ENCODE measurements at regions not wholly inside any gene's neighbourhood (a gene's known extent, or its start where the extent isn't known, plus 50 kb on each side); places are given as distances from the start of the nearest gene placed in this dataset.

DNA sequence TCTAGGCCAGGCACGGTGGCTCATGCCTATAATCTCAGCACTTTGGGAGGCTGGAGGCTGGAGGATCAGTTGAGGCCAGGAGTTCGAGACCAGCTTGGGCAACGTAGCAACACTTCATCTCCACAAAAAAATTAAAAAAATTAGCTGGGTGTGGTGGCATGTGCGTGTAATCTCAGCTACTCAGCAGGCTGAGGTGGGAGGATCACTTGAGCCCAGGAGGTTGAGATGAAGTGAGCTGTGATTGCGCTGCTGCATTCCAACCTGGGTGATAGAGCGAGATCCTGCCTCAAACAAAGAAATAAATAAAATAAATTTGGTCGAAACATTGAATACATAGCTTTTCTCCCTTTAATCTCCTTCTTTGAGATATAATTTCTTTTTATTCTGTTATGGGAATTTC lies 80.6 kb upstream of the ITGB1 start:
- 65 to 82% methylated on average over 7 of the region's 7 CpGs for WGBS, 2 donors
- no peaks in the 10 kb centered on the region for H3K36me3 ChIP-seq (ENCODE audit: control insufficient read depth in 4 of 4, insufficient read depth in 4 of 4, low read length in 4 of 4)
- H3K4me3 ChIP-seq, result no peak overlapping the region
- no peaks in the 10 kb centered on the region for H3K27me3 ChIP-seq (ENCODE audit: control insufficient read depth in 3 of 3, insufficient read depth in 3 of 3, low read length in 2 of 3)
- DNase-seq (no peak), ATAC-seq (ENCODE audit: insufficient read depth, low FRiP score) (no peak)
- no peak overlapping the region for H3K9ac ChIP-seq (ENCODE audit: insufficient read depth in 1 of 2, low read length in 2 of 2)
- no peaks in the 10 kb centered on the region for H3K9me3 ChIP-seq (ENCODE audit: control insufficient read depth in 4 of 4, insufficient read depth in 3 of 4, low read length in 3 of 4)
- H3K27ac ChIP-seq (ENCODE audit: low read depth in 1 of 2, low read length in 1 of 2), result no peak overlapping the region
- TF ChIP-seq, protein P1, sequence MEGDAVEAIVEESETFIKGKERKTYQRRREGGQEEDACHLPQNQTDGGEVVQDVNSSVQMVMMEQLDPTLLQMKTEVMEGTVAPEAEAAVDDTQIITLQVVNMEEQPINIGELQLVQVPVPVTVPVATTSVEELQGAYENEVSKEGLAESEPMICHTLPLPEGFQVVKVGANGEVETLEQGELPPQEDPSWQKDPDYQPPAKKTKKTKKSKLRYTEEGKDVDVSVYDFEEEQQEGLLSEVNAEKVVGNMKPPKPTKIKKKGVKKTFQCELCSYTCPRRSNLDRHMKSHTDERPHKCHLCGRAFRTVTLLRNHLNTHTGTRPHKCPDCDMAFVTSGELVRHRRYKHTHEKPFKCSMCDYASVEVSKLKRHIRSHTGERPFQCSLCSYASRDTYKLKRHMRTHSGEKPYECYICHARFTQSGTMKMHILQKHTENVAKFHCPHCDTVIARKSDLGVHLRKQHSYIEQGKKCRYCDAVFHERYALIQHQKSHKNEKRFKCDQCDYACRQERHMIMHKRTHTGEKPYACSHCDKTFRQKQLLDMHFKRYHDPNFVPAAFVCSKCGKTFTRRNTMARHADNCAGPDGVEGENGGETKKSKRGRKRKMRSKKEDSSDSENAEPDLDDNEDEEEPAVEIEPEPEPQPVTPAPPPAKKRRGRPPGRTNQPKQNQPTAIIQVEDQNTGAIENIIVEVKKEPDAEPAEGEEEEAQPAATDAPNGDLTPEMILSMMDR (IDR thresholded peaks at IDR 0.05; ENCODE audit: control extremely low read depth, extremely low read depth), result no peak
- no peaks in the 10 kb centered on the region for H3K4me1 ChIP-seq (ENCODE audit: control insufficient read depth in 5 of 5, insufficient read depth in 5 of 5, low read length in 5 of 5)

DNA sequence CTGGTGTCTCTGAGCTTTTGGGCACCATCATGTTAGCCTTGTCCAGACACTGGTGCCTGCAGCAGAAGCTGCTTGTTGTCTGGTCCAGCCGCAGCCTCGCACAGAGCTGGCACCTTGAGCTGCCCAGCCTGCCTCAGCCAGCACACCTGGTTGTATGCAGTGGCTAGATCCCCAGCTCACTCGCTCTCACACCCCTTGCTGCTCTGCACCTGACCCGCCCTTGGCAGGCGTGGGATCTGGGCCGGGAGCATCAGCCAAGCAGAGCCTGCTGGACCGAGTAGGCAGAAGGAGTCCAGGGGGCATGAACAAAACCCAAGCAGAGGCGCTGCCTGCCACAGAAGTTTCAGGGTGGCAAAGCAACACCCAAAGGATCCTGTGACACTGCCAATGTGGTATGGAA lies 79.7 kb upstream of the ITGB1 start:
- DNase-seq (no peak), ATAC-seq (ENCODE audit: insufficient read depth, low FRiP score) (no peak)
- TF ChIP-seq, protein P1 (IDR thresholded peaks at IDR 0.05; ENCODE audit: control extremely low read depth, extremely low read depth), result no peak
- H3K4me1 ChIP-seq (ENCODE audit: control insufficient read depth in 5 of 5, insufficient read depth in 5 of 5, low read length in 5 of 5), result no peaks in the 10 kb centered on the region
- no peak overlapping the region for H3K9ac ChIP-seq (ENCODE audit: insufficient read depth in 1 of 2, low read length in 2 of 2)
- no peak overlapping the region for H3K27ac ChIP-seq (ENCODE audit: low read depth in 1 of 2, low read length in 1 of 2)
- H3K4me3 ChIP-seq, result no peak overlapping the region
- H3K27me3 ChIP-seq (ENCODE audit: control insufficient read depth in 3 of 3, insufficient read depth in 3 of 3, low read length in 2 of 3), result no peaks in the 10 kb centered on the region
- H3K36me3 ChIP-seq (ENCODE audit: control insufficient read depth in 4 of 4, insufficient read depth in 4 of 4, low read length in 4 of 4), result no peaks in the 10 kb centered on the region
- 96 to 97% methylated on average over 8 of the region's 8 CpGs for WGBS, 2 donors
- H3K9me3 ChIP-seq (ENCODE audit: control insufficient read depth in 4 of 4, insufficient read depth in 3 of 4, low read length in 3 of 4), result no peaks in the 10 kb centered on the region

GRCh38 chr10:33036670-33037069 lies 78.6 kb upstream of the ITGB1 start:
- no peaks in the 10 kb centered on the region for H3K36me3 ChIP-seq (ENCODE audit: control insufficient read depth in 4 of 4, insufficient read depth in 4 of 4, low read length in 4 of 4)
- H3K4me3 ChIP-seq, result no peak overlapping the region
- no peaks in the 10 kb centered on the region for H3K4me1 ChIP-seq (ENCODE audit: control insufficient read depth in 5 of 5, insufficient read depth in 5 of 5, low read length in 5 of 5)
- DNase-seq (no peak), ATAC-seq (ENCODE audit: insufficient read depth, low FRiP score) (no peak)
- H3K9me3 ChIP-seq (ENCODE audit: control insufficient read depth in 4 of 4, insufficient read depth in 3 of 4, low read length in 3 of 4), result no peaks in the 10 kb centered on the region
- H3K27ac ChIP-seq (ENCODE audit: low read depth in 1 of 2, low read length in 1 of 2), result no peak overlapping the region
- no peaks in the 10 kb centered on the region for H3K27me3 ChIP-seq (ENCODE audit: control insufficient read depth in 3 of 3, insufficient read depth in 3 of 3, low read length in 2 of 3)
- no peak overlapping the region for H3K9ac ChIP-seq (ENCODE audit: insufficient read depth in 1 of 2, low read length in 2 of 2)
- 97 to 98% methylated on average over 15 to 16 of the region's 16 CpGs for WGBS, 2 donors
- TF ChIP-seq, protein P1 (IDR thresholded peaks at IDR 0.05; ENCODE audit: control extremely low read depth, extremely low read depth), result no peak

DNA sequence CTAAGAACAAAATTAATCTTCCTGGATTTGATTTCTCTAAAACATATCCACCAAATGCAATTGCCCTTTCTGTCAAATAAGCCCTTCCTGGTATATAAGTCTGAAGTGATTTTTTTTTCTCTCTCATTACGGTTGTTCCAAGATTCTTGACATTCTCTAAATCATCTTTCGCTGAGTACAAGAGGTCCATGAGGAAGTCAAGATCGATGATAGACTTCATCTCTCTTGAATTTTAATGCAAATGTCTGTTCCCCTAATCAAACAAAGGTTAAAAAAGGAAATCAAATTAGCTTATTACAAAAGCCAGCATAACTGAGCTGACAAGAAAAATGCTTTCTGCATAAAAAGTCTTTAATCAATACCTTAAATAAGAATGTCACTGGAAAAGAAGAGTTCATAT lies 77.4 kb upstream of the ITGB1 start:
- Histone ChIP-seq H3K4me1 (ENCODE audit: control insufficient read depth in 5 of 5, insufficient read depth in 5 of 5, low read length in 5 of 5) (no peaks in the 10 kb centered on the region), H3K36me3 (ENCODE audit: control insufficient read depth in 4 of 4, insufficient read depth in 4 of 4, low read length in 4 of 4) (no peaks in the 10 kb centered on the region), H3K27me3 (ENCODE audit: control insufficient read depth in 3 of 3, insufficient read depth in 3 of 3, low read length in 2 of 3) (no peaks in the 10 kb centered on the region), H3K9me3 (ENCODE audit: control insufficient read depth in 4 of 4, insufficient read depth in 3 of 4, low read length in 3 of 4) (no peaks in the 10 kb centered on the region), H3K9ac (ENCODE audit: insufficient read depth in 1 of 2, low read length in 2 of 2) (no peak overlapping the region), H3K4me3 (no peak overlapping the region), H3K27ac (ENCODE audit: low read depth in 1 of 2, low read length in 1 of 2) (no peak overlapping the region)
- ATAC-seq (ENCODE audit: insufficient read depth, low FRiP score), result no peak
- no peak for DNase-seq
- TF ChIP-seq, protein P1 (IDR thresholded peaks at IDR 0.05; ENCODE audit: control extremely low read depth, extremely low read depth), result no peak
- WGBS, 2 donors, result 73 to 76% methylated on average over 3 of the region's 3 CpGs
